Femur (tissue), 1 donor: ENCODE measurements at regions not wholly inside any gene's neighbourhood (a gene's known extent, or its start where the extent isn't known, plus 50 kb on each side); places are given as distances from the start of the nearest gene placed in this dataset.

Experiments used
- DNase-seq: peaks from one replicate; pipeline ENCODE4 v3.0.0-alpha.2; 2017

DNA sequence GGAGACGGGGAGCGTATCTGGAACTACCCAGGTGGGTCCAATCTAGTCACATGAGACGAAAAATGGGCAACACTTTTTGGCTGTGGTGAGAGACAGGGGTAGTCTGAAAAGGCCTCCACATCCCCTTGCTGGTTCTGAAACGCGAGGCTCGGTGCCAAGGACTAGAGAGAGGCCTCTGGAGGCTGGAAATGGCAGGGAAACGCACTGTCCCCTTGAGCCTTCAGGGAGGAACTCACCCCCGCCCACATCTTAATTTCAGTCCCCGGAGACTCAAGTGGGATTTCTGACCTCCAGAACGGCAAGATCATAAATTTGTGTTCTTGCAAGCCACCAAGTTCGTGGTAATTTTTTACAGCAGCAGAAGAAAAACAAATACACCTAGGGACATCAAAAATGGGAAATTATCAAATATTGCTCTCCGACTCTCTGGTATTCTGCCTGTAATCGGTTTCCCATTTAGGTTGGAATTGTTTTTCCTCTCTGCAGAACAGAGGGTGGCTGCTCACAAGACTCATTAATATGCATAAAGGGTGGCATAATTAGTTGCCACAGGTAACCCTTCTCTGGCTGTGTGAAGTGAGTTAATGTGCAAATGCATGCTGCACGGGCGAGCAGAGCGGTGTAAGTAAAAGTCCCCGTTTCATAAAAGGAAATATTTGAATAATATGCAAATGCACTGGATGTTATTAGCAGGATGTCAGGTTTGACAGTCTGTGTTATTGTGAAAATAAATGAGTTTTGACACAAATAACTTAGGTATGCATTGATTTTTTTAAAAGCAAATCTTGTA, 185.7 kb downstream of the ARRDC4 start:
- no peak for DNase-seq

- DNase-seq, result no peak
These were observed 186.9 kb downstream of the ARRDC4 start for GRCh38 chr15:98147415-98147814.

- DNase-seq, result no peak
These were observed 189.6 kb downstream of the ARRDC4 start for GRCh38 chr15:98150084-98150483.

- DNase-seq, result no peak
These were observed 190.0 kb downstream of the ARRDC4 start for GRCh38 chr15:98150536-98150935.

- DNase-seq, result no peak
These were observed 190.6 kb downstream of the ARRDC4 start for GRCh38 chr15:98151096-98151495.

GRCh38 chr15:98152156-98152555, 191.7 kb downstream of the ARRDC4 start:
- DNase-seq, result no peak

- no peak for DNase-seq
These were observed 194.4 kb downstream of the ARRDC4 start for GRCh38 chr15:98154863-98155262.

GRCh38 chr15:98155356-98155755, 194.9 kb downstream of the ARRDC4 start:
- no peak for DNase-seq

- peak; percentile 76 for DNase-seq
These were observed 199.7 kb downstream of the ARRDC4 start for GRCh38 chr15:98160236-98160635.

- no peak for DNase-seq
These were observed 203.0 kb downstream of the ARRDC4 start for GRCh38 chr15:98163319-98164045.

GRCh38 chr15:98164571-98164970, 204.1 kb downstream of the ARRDC4 start:
- no peak for DNase-seq

GRCh38 chr15:98164986-98165385, 204.5 kb downstream of the ARRDC4 start:
- DNase-seq, result no peak

- DNase-seq, result no peak
These were observed 207.3 kb downstream of the ARRDC4 start for GRCh38 chr15:98167722-98168268.

- no peak for DNase-seq
These were observed 209.0 kb downstream of the ARRDC4 start for GRCh38 chr15:98169551-98169950.

DNA sequence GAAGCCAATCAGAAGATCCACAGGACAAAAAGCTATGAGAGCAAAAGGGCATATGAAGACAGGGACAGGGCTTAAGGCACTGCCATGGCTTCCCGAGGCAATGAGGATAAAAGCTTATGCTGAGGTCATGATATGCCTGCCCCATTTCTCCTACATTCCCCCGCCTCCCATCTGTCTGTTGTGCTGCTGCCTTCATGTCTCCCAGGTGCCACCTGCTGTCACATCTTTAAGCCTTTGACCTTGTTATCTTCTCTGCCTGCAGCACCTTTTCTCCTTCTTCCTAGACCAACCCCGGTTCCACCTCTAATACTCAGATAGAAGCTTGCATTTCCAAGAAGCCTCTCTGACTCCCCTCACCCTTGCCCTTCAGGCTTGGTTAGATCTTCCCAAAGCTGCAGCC, 213.8 kb downstream of the ARRDC4 start:
- no peak for DNase-seq

DNA sequence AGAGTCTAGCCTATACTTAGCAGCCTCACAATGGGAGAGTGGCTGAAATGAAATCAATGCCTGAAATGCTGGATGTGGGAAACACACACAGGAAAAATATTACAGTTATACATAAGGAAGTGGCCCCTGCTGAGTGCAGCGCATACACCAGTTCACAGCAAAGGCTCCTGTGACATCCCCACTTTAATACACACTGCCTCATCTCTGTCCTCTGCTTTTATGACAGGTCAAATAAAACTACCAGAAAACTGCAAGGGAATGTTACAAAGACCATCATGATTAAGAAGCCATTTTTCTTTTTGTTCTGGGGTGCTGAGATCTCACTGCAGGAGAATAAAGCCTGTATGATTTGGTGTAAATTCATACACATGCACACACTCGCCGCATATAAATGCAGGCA, 214.3 kb downstream of the ARRDC4 start:
- DNase-seq, result no peak

- DNase-seq, result peak; percentile 75
These were observed 217.6 kb downstream of the ARRDC4 start for GRCh38 chr15:98177966-98178592.

- no peak for DNase-seq
These were observed 218.4 kb downstream of the ARRDC4 start for GRCh38 chr15:98178861-98179260.

DNA sequence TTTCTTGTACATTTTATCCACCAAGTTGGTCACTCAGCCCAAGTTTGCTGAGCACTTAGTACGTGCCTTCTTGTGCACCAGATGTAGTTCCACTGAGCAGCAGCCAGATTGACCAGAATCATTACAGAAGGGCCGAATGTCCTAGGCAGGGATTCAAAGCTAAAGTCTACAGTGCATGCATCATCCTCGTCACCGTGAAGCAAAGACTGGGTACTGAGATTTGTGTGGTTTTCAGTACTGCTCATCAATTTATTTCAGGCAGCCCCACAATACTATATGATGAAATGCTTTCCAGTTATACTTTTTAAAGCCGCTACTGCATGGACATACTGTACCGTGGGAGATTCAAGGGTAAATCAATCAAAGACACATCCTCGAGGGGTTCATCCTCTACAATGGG, 227.0 kb downstream of the ARRDC4 start:
- no peak for DNase-seq

- DNase-seq, result no peak
These were observed 230.4 kb downstream of the ARRDC4 start for GRCh38 chr15:98190914-98191313.

DNA sequence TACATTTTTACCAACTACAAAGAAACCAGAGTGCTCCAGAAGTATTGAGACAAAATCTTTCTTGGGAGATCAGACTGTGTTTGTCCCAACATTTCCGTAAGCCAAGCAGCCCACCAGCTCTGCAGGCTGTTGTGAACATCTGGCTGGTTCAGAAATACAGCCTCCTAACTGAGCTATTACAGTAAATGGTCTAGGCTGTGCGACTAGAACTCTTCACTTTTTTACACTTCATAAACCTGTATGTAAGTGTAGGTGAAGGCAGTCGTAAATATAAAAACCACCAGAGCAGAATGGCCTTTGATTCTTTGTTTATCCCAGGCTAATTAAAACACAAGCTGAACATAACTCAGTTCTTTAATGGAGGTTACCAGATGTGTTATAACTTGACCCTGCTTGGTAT, 235.3 kb downstream of the ARRDC4 start:
- DNase-seq, result no peak

DNA sequence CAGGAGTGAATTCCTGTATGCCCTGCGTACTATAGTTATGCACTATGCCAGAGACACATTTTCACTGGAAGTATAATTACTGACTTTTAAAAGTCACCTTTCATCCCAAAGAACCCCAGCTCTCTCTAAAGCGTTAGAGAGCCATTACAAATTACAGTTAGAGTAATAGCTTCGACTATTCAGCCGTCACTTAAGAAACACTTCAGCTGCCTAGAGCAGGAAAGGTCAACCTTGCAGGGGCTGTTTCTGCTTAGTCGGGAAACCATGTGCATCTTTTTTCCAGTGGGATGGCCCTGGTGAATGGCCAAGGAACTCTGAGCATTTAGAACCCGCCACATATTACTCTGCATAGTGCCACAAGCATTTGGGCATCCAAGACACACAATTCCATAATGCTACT, 235.9 kb downstream of the ARRDC4 start:
- no peak for DNase-seq

- no peak for DNase-seq
These were observed 241.8 kb downstream of the ARRDC4 start for GRCh38 chr15:98202256-98202655.
